B cell (primary cell): ENCODE measurements at regions not wholly inside any gene's neighbourhood (a gene's known extent, or its start where the extent isn't known, plus 50 kb on each side); places are given as distances from the start of the nearest gene placed in this dataset.

ENCODE experiments used
- ATAC-seq: fragments of 200-7000 bp; cut with Tn5 transposase; one replicate; pipeline ENCODE4 v1.10.0; 2021; ENCODE audit warnings: low read depth, mild to moderate bottlenecking, moderate number of reproducible peaks, moderate library complexity
- CTCF ChIA-PET: fragments of 350-600 bp; sonication (Branson Sonifier 250); formaldehyde crosslinking; loops from one replicate; lab custom pipeline; 2021; ENCODE audit warnings: antibody characterized with exemption, inconsistent platforms; lab: Charles Lee
- POLR2A ChIA-PET: fragments of 350-600 bp; sonication (Branson Sonifier 250); formaldehyde crosslinking; loops from one replicate; lab custom pipeline; 2021; ENCODE audit warnings: antibody characterized with exemption; lab: Charles Lee
- DNase-seq: peaks from one replicate; pipeline ENCODE4 v3.0.0; 2013
- H2AFZ ChIP-seq: 2 replicates; pipeline ENCODE4 v1.6.1; 2012; ENCODE audit warnings: mild to moderate bottlenecking, low read depth, low read length; ENCODE audit not compliant: insufficient read depth, poor library complexity, severe bottlenecking
- H3K27ac ChIP-seq, 2 donors: 1 replicate in 1 of 2; 2 replicates in 1 of 2; pipeline ENCODE4 v1.5.1; 2012 to 2013; ENCODE audit warnings: low read length in 2 of 2, mild to moderate bottlenecking in 2 of 2, moderate library complexity in 1 of 2
- H3K27me3 ChIP-seq, 4 experiments: fragments of 200-600 bp in 1 of 4; sonication (generic) in 1 of 4; replicated peaks in 1 of 4; 1 replicate in 2 of 4; 2 replicates in 2 of 4; pipeline versions ENCODE4 v1.6.1 to v1.7.0; 2013 to 2016; ENCODE audit warnings: low read length in 3 of 4, mild to moderate bottlenecking in 2 of 4, mixed read lengths in 1 of 4, moderate library complexity in 1 of 4; ENCODE audit not compliant: insufficient read depth in 4 of 4, control insufficient read depth in 3 of 4; ENCODE audit errors: control extremely low read depth in 1 of 4
- H3K36me3 ChIP-seq, 2 experiments: replicated peaks in 1 of 2; 1 replicate in 1 of 2; 2 replicates in 1 of 2; pipeline versions ENCODE4 v1.6.1 to v1.7.1; 2013; ENCODE audit warnings: low read length in 1 of 2; ENCODE audit not compliant: insufficient read depth in 2 of 2, control insufficient read depth in 1 of 2; ENCODE audit errors: control extremely low read depth in 1 of 2, extremely low read depth in 1 of 2
- H3K4me1 ChIP-seq, 2 donors: fragments of 200-600 bp in 1 of 2; sonication (generic) in 1 of 2; 1 replicate in 1 of 2; 2 replicates in 1 of 2; pipeline versions ENCODE4 v1.5.1 to v1.6.1; 2013 to 2017; ENCODE audit warnings: low read length in 2 of 2; ENCODE audit not compliant: control insufficient read depth in 2 of 2, insufficient read depth in 2 of 2
- H3K4me2 ChIP-seq: replicated peaks from 2 replicates; pipeline ENCODE3; 2012; ENCODE audit warnings: mild to moderate bottlenecking, low read depth, low read length; ENCODE audit not compliant: poor library complexity, severe bottlenecking
- H3K4me3 ChIP-seq, 5 experiments: fragments of 200-600 bp in 1 of 5; sonication (generic) in 1 of 5; 1 replicate in 3 of 5; 2 replicates in 2 of 5; pipeline versions ENCODE4 v1.5.1 to v1.7.0; 2011 to 2016; ENCODE audit warnings: low read length in 4 of 5, mild to moderate bottlenecking in 4 of 5, low read depth in 2 of 5, control low read depth in 1 of 5, moderate library complexity in 1 of 5; ENCODE audit not compliant: insufficient read depth in 1 of 5; ENCODE audit errors: control extremely low read depth in 1 of 5, extremely low read depth in 1 of 5
- H3K79me2 ChIP-seq: fragments of 200-600 bp; sonication (generic); one replicate; pipeline ENCODE4 v1.6.0; 2016; ENCODE audit warnings: low read length; ENCODE audit not compliant: control insufficient read depth, insufficient read depth
- H3K9ac ChIP-seq: fragments of 200-600 bp; sonication (generic); 2 replicates; pipeline ENCODE4 v1.6.1; 2017; ENCODE audit warnings: mild to moderate bottlenecking, low read length, moderate library complexity
- H3K9me3 ChIP-seq, 3 donors: one replicate each; pipeline versions ENCODE4 v1.6.1 to v1.7.1; 2013; ENCODE audit warnings: low read length in 2 of 3; ENCODE audit not compliant: control insufficient read depth in 2 of 3, insufficient read depth in 1 of 3; ENCODE audit errors: control extremely low read depth in 1 of 3
- H4K20me1 ChIP-seq: 2 replicates; pipeline ENCODE4 v1.6.0; 2012; ENCODE audit warnings: mild to moderate bottlenecking, low read length; ENCODE audit not compliant: insufficient read depth, control insufficient read depth, poor library complexity, severe bottlenecking
- H3K27ac Mint-ChIP-seq: one replicate; pipeline ENCODE4 v1.8.0; 2021; ENCODE audit warnings: mixed read lengths
- H3K27me3 Mint-ChIP-seq: one replicate; pipeline ENCODE4 v1.8.0; 2021; ENCODE audit warnings: mixed read lengths
- H3K4me1 Mint-ChIP-seq: one replicate; pipeline ENCODE4 v1.8.0; 2021; ENCODE audit warnings: mixed read lengths
- H3K4me3 Mint-ChIP-seq: one replicate; pipeline ENCODE4 v1.8.0; 2021; ENCODE audit warnings: mixed read lengths
- H3K9me3 Mint-ChIP-seq: one replicate; pipeline ENCODE4 v1.8.0; 2022; ENCODE audit warnings: mixed read lengths; ENCODE audit not compliant: insufficient read depth
- CTCF ChIP-seq: fragments of 200-600 bp; IDR thresholded peaks from one replicate; pipeline ENCODE4 v1.8.0; 2022; ENCODE audit warnings: antibody characterized with exemption, mild to moderate bottlenecking
- EZH2 ChIP-seq: IDR thresholded peaks from 2 replicates; pipeline ENCODE4 v1.6.1; 2012; ENCODE audit warnings: borderline replicate concordance, low read depth, mild to moderate bottlenecking, moderate library complexity, low read length; ENCODE audit not compliant: insufficient read depth, poor library complexity, severe bottlenecking
- WGBS: methylation state at CpG from one replicate; pipeline ENCODE4 v1.1.5; 2013; ENCODE audit warnings: missing lambda C conversion rate; ENCODE audit not compliant: insufficient coverage; 5-methylcytosine and 5-hydroxymethylcytosine counted together
- intact Hi-C: fragments of 100-400 bp; cut with micrococcal nuclease; formaldehyde crosslinking; loops from one replicate; pipeline ENCODE4 v1.10.0; 2022

- H3K4me2 ChIP-seq: no peak overlapping the region
- no peaks in the 10 kb centered on the region for H3K27me3 ChIP-seq
- no peak overlapping the region for H3K4me3 Mint-ChIP-seq
- TF ChIP-seq CTCF (no peak), EZH2 (no peak)
- H3K9me3 ChIP-seq: no peaks in the 10 kb centered on the region
- POLR2A ChIA-PET: no interaction called here
- DNase-seq: no peak
- H3K79me2 ChIP-seq: no peaks in the 10 kb centered on the region
- no peaks in the 10 kb centered on the region for H3K4me1 Mint-ChIP-seq
- H3K27me3 Mint-ChIP-seq: no peaks in the 10 kb centered on the region
- CTCF ChIA-PET: no interaction called here
- peaks cover 4% of the 10 kb centered on the region for H3K9me3 Mint-ChIP-seq
- intact Hi-C loops: no loop called here
- H3K27ac Mint-ChIP-seq: no peak overlapping the region
- no peak for ATAC-seq
- H4K20me1 ChIP-seq: no peaks in the 10 kb centered on the region
- no peak overlapping the region for H3K27ac ChIP-seq
- no peaks in the 10 kb centered on the region for H3K4me1 ChIP-seq
- H3K36me3 ChIP-seq: no peaks in the 10 kb centered on the region
- no peak overlapping the region for H3K4me3 ChIP-seq
- no peak overlapping the region for H2AFZ ChIP-seq
- H3K9ac ChIP-seq: no peak overlapping the region
Observed at GRCh38 chr3:6750782-6751181, 110.1 kb upstream of the GRM7 start.

GRCh38 chr3:6753536-6753935 lies 107.4 kb upstream of the GRM7 start:
- no peak overlapping the region for H2AFZ ChIP-seq
- intact Hi-C loops: no loop called here

More at GRCh38 chr3:6753536-6753935, 107.4 kb upstream of the GRM7 start:
- TF ChIP-seq EZH2: no peak
- no peak for TF ChIP-seq CTCF
- no peaks in the 10 kb centered on the region for H4K20me1 ChIP-seq
- Mint-ChIP-seq H3K27ac (no peak overlapping the region), H3K4me1 (no peaks in the 10 kb centered on the region), H3K27me3 (no peaks in the 10 kb centered on the region), H3K4me3 (no peak overlapping the region), H3K9me3 (peaks cover 4% of the 10 kb centered on the region)
- no peaks in the 10 kb centered on the region for H3K9me3 ChIP-seq
- POLR2A ChIA-PET: no interaction called here
- H3K36me3 ChIP-seq: no peaks in the 10 kb centered on the region
- DNase-seq (no peak), ATAC-seq (no peak)
- no peak overlapping the region for H3K27ac ChIP-seq
- H3K9ac ChIP-seq: no peak overlapping the region
- no peak overlapping the region for H3K4me3 ChIP-seq
- H3K27me3 ChIP-seq: no peaks in the 10 kb centered on the region
- no peak overlapping the region for H3K4me2 ChIP-seq
- no peaks in the 10 kb centered on the region for H3K4me1 ChIP-seq
- CTCF ChIA-PET: no interaction called here
- WGBS: 67% methylated on average over 1 of the region's 2 CpGs
- no peaks in the 10 kb centered on the region for H3K79me2 ChIP-seq
